Endometrium (tissue), 2 donors: ENCODE measurements at regions not wholly inside any gene's neighbourhood (a gene's known extent, or its start where the extent isn't known, plus 50 kb on each side); places are given as distances from the start of the nearest gene placed in this dataset.
A peak's percentile ranks its signal among the peaks of the same experiment; 100 is the strongest.
"Not testable (repeated sequence)": the region's sequence is repeated elsewhere in the genome, so short reads cannot be mapped to it uniquely, and the experiment has no call there.

ENCODE experiments used
- FAIRE-seq: peaks from 2 replicates; lab custom pipeline; 2012; peaks lifted over from hg19 to GRCh38; lab: Jason Lieb, UNC
- donor health status: control.
- donor health status: control.

- no peak for FAIRE-seq
Observed at GRCh38 chr5:62178258-62178657, 127.7 kb upstream of the KIF2A start.

- no peak for FAIRE-seq
Observed at GRCh38 chr5:62182802-62183201, 123.2 kb upstream of the KIF2A start.

GRCh38 chr5:62183727-62184126, 122.3 kb upstream of the KIF2A start:
- no peak for FAIRE-seq

GRCh38 chr5:62184444-62184843, 121.6 kb upstream of the KIF2A start:
- FAIRE-seq: no peak

- no peak for FAIRE-seq
Observed at GRCh38 chr5:62190173-62190572, 115.8 kb upstream of the KIF2A start.

GRCh38 chr5:62190931-62191330, 115.1 kb upstream of the KIF2A start:
- FAIRE-seq: no peak

- FAIRE-seq: no peak
Observed at GRCh38 chr5:62192958-62193357, 113.0 kb upstream of the KIF2A start.

- not testable (repeated sequence) for FAIRE-seq
Observed at GRCh38 chr5:62196532-62196931, 109.5 kb upstream of the KIF2A start.

- no peak for FAIRE-seq
Observed at GRCh38 chr5:62197697-62198096, 108.3 kb upstream of the KIF2A start.

GRCh38 chr5:62198421-62198820, 107.6 kb upstream of the KIF2A start:
- no peak for FAIRE-seq

GRCh38 chr5:62199792-62200716, 106.0 kb upstream of the KIF2A start:
- FAIRE-seq: no peak

- FAIRE-seq: no peak
Observed at GRCh38 chr5:62206150-62206829, 99.7 kb upstream of the KIF2A start.

GRCh38 chr5:62208218-62208852, 97.7 kb upstream of the KIF2A start:
- FAIRE-seq: no peak

- no peak for FAIRE-seq
Observed at GRCh38 chr5:62211405-62211804, 94.6 kb upstream of the KIF2A start.

GRCh38 chr5:62212648-62213047, 93.4 kb upstream of the KIF2A start:
- FAIRE-seq: no peak

GRCh38 chr5:62214701-62215100, 91.3 kb upstream of the KIF2A start:
- no peak for FAIRE-seq

GRCh38 chr5:62216603-62217002, 89.4 kb upstream of the KIF2A start:
- peak; percentile 12 for FAIRE-seq

- FAIRE-seq: not testable (repeated sequence)
Observed at GRCh38 chr5:62217095-62217494, 88.9 kb upstream of the KIF2A start.

- not testable (repeated sequence) for FAIRE-seq
Observed at GRCh38 chr5:62218860-62219259, 87.1 kb upstream of the KIF2A start.

GRCh38 chr5:62221881-62222280, 84.1 kb upstream of the KIF2A start:
- not testable (repeated sequence) for FAIRE-seq

GRCh38 chr5:62222305-62222704, 83.7 kb upstream of the KIF2A start:
- not testable (repeated sequence) for FAIRE-seq

GRCh38 chr5:62223312-62223670, 82.7 kb upstream of the KIF2A start:
- peak; percentile 96 for FAIRE-seq
